ENCODE measurements at regions not wholly inside any gene's neighbourhood (a gene's known extent, or its start where the extent isn't known, plus 50 kb on each side); places are given as distances from the start of the nearest gene placed in this dataset.

GRCh38 chr5:162429142-162429541 is 361.6 kb downstream of the GABRG2 start:
- TF ChIP-seq CTCF (conservative IDR thresholded peaks at IDR 0.05 in 1 of 2, IDR thresholded peaks at IDR 0.05 in 1 of 2; ENCODE audit: low read depth in 1 of 2, low read length in 2 of 2) (no peak), EZH2 (IDR thresholded peaks at IDR 0.05; ENCODE audit: low read length, missing control alignments) (no peak)
